PC-9 (cell line): ENCODE measurements at regions not wholly inside any gene's neighbourhood (a gene's known extent, or its start where the extent isn't known, plus 50 kb on each side); places are given as distances from the start of the nearest gene placed in this dataset.
A peak's percentile ranks its signal among the peaks of the same experiment; 100 is the strongest.

Experiments used
- BruUV-seq: library from RNA; stranded (reverse); fragments of 400-500 nt; replicated peaks from 2 replicates; lab custom pipeline; 2021; lab: Mats Ljungman, UMichigan
- CTCF ChIA-PET: fragments of 300-600 bp; sonication (Branson Sonifier 250); formaldehyde crosslinking; loops from one replicate; lab custom pipeline; 2022; ENCODE audit warnings: antibody characterized with exemption; lab: Charles Lee
- POLR2A ChIA-PET: fragments of 300-600 bp; sonication (Branson Sonifier 250); formaldehyde crosslinking; loops from one replicate; lab custom pipeline; 2022; ENCODE audit warnings: antibody characterized with exemption; ENCODE audit not compliant: unreplicated experiment; lab: Charles Lee
- DNase-seq, 2 experiments: peaks; one replicate each; pipeline versions ENCODE4 v3.0.0 to v3.0.0-alpha.2; 2015 to 2022; ENCODE audit warnings: mixed read lengths in 1 of 2
- H2AFZ ChIP-seq: fragments of 200-600 bp; sonication (generic); 2 replicates; pipeline ENCODE4 v1.8.1; 2017; ENCODE audit warnings: antibody characterized with exemption
- H3F3A ChIP-seq: fragments of 200-600 bp; sonication (generic); 2 replicates; pipeline ENCODE4 v1.8.1; 2017; ENCODE audit warnings: antibody characterized with exemption, mild to moderate bottlenecking, low read depth; ENCODE audit not compliant: insufficient read depth
- H3K27ac ChIP-seq: fragments of 200-600 bp; sonication (generic); 2 replicates; pipeline ENCODE4 v1.6.1; 2016; ENCODE audit warnings: mixed run types
- H3K27me3 ChIP-seq: fragments of 200-600 bp; sonication (generic); 2 replicates; pipeline ENCODE4 v1.6.1; 2016; ENCODE audit warnings: low read depth, mixed run types; ENCODE audit not compliant: insufficient read depth
- H3K36me3 ChIP-seq: fragments of 200-600 bp; sonication (generic); 2 replicates; pipeline ENCODE4 v1.6.1; 2016; ENCODE audit warnings: low read depth, mixed run types
- H3K4me1 ChIP-seq: fragments of 200-600 bp; sonication (generic); replicated peaks from 2 replicates; pipeline ENCODE4 v1.6.1; 2016; ENCODE audit warnings: mixed run types; ENCODE audit not compliant: insufficient read depth
- H3K4me2 ChIP-seq: fragments of 200-600 bp; sonication (generic); 2 replicates; pipeline ENCODE4 v1.6.1; 2017; ENCODE audit warnings: mixed run types
- H3K4me3 ChIP-seq: fragments of 200-600 bp; sonication (generic); 2 replicates; pipeline ENCODE4 v1.6.1; 2016; ENCODE audit warnings: mixed run types
- H3K79me2 ChIP-seq: fragments of 200-600 bp; sonication (generic); 2 replicates; pipeline ENCODE4 v1.6.1; 2017; ENCODE audit warnings: low read depth, mixed run types
- H3K9me2 ChIP-seq: fragments of 200-600 bp; sonication (generic); 2 replicates; pipeline ENCODE4 v1.8.1; 2017; ENCODE audit warnings: mild to moderate bottlenecking; ENCODE audit not compliant: insufficient read depth
- H3K9me3 ChIP-seq: fragments of 200-600 bp; sonication (generic); 2 replicates; pipeline ENCODE4 v1.8.1; 2016; ENCODE audit warnings: low read depth; ENCODE audit not compliant: insufficient read depth
- H4K20me1 ChIP-seq: fragments of 200-600 bp; sonication (generic); 2 replicates; pipeline ENCODE4 v1.8.1; 2017; ENCODE audit not compliant: insufficient read depth
- EZH2 ChIP-seq: fragments of 200-600 bp; sonication (generic); IDR thresholded peaks from 2 replicates; pipeline ENCODE4 v1.8.0; 2017; ENCODE audit warnings: antibody characterized with exemption, low read depth
- intact Hi-C: fragments of 100-400 bp; cut with micrococcal nuclease; formaldehyde crosslinking; loops from one replicate; pipeline ENCODE4 v1.10.0; 2022; ENCODE audit not compliant: unreplicated experiment
- TF ChIP-seq, protein P1 (sequence below): fragments of 200-600 bp; sonication (generic); conservative IDR thresholded peaks from 2 replicates; pipeline ENCODE4 v1.6.1; 2017; ENCODE audit warnings: mixed run types, antibody characterized with exemption, mild to moderate bottlenecking, moderate library complexity

DNA sequence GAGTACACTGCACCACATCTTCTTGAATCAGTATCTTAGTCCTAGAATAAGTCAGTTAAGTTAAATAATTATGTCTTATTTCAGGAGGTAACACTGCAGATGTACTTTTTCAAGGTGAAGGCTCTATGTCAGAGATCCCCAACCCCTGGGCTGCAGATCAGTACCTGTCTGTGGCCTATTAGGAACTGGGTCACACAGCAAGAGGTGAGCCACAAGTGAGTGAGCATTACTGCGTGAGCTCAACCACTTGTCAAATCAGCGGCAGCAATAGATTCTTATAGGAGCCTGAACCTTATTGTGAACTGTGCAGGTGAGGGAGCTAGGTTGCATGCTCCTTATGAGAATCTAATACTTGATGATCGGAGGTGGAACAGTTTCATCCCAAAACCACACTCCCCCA lies 851.9 kb upstream of the ALCAM start:
- no peak overlapping the region for H3K4me3 ChIP-seq
- ChIA-PET POLR2A (no interaction called here), CTCF (no interaction called here)
- intact Hi-C loops = no loop called here
- H3K27ac ChIP-seq = no peak overlapping the region
- H3K9me3 ChIP-seq = no peaks in the 10 kb centered on the region
- H3K36me3 ChIP-seq = no peaks in the 10 kb centered on the region
- TF ChIP-seq, protein P1, sequence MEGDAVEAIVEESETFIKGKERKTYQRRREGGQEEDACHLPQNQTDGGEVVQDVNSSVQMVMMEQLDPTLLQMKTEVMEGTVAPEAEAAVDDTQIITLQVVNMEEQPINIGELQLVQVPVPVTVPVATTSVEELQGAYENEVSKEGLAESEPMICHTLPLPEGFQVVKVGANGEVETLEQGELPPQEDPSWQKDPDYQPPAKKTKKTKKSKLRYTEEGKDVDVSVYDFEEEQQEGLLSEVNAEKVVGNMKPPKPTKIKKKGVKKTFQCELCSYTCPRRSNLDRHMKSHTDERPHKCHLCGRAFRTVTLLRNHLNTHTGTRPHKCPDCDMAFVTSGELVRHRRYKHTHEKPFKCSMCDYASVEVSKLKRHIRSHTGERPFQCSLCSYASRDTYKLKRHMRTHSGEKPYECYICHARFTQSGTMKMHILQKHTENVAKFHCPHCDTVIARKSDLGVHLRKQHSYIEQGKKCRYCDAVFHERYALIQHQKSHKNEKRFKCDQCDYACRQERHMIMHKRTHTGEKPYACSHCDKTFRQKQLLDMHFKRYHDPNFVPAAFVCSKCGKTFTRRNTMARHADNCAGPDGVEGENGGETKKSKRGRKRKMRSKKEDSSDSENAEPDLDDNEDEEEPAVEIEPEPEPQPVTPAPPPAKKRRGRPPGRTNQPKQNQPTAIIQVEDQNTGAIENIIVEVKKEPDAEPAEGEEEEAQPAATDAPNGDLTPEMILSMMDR = no peak
- no peak for TF ChIP-seq EZH2
- H3K27me3 ChIP-seq = no peaks in the 10 kb centered on the region
- H3K4me2 ChIP-seq = no peak overlapping the region
- no peaks in the 10 kb centered on the region for H3F3A ChIP-seq
- no peaks in the 10 kb centered on the region for H3K79me2 ChIP-seq
- no peaks in the 10 kb centered on the region for H3K4me1 ChIP-seq
- DNase-seq = no peak
- no peaks in the 10 kb centered on the region for H4K20me1 ChIP-seq
- H2AFZ ChIP-seq = no peak overlapping the region
- H3K9me2 ChIP-seq = no peaks in the 10 kb centered on the region
- no TSS peak for BruUV-seq

DNA sequence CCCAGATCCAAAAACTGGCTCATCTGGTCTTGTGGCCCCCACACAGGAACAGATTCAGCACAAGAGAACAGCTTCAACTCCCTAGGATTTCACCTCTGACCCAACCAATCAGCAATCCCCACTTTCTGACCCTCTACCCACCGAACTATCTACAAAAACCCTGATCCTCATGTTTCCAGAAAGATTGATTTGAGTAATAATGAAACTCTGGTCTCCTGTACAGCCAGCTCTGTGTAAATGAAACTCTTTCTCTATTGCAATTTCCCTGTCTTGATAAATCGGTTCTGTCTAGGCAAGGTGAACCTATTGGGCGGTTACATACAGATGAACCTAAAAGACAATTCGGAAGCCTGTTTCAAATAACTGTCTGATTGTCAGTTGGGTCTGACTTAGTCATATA lies 847.6 kb upstream of the ALCAM start:
- Histone ChIP-seq H3K9me3 (no peaks in the 10 kb centered on the region), H4K20me1 (no peaks in the 10 kb centered on the region), H3K4me2 (no peak overlapping the region), H3K9me2 (no peaks in the 10 kb centered on the region), H3K36me3 (no peaks in the 10 kb centered on the region), H3K27ac (no peak overlapping the region), H3F3A (no peaks in the 10 kb centered on the region), H3K4me3 (no peak overlapping the region), H3K27me3 (no peaks in the 10 kb centered on the region), H2AFZ (peak overlapping the region; percentile 66; the same call in 1 of the 2 replicates), H3K4me1 (no peaks in the 10 kb centered on the region), H3K79me2 (no peaks in the 10 kb centered on the region)
- intact Hi-C loops = no loop called here
- DNase-seq = no peak
- TF ChIP-seq, protein P1 = no peak
- TF ChIP-seq EZH2 = no peak
- POLR2A ChIA-PET = no interaction called here
- CTCF ChIA-PET = interaction anchor here (0.6 kb wide), 1 partner anchor 10 kb away, joined by 3 read pairs; no protein-coding TSS in a partner anchor
- no TSS peak for BruUV-seq

DNA sequence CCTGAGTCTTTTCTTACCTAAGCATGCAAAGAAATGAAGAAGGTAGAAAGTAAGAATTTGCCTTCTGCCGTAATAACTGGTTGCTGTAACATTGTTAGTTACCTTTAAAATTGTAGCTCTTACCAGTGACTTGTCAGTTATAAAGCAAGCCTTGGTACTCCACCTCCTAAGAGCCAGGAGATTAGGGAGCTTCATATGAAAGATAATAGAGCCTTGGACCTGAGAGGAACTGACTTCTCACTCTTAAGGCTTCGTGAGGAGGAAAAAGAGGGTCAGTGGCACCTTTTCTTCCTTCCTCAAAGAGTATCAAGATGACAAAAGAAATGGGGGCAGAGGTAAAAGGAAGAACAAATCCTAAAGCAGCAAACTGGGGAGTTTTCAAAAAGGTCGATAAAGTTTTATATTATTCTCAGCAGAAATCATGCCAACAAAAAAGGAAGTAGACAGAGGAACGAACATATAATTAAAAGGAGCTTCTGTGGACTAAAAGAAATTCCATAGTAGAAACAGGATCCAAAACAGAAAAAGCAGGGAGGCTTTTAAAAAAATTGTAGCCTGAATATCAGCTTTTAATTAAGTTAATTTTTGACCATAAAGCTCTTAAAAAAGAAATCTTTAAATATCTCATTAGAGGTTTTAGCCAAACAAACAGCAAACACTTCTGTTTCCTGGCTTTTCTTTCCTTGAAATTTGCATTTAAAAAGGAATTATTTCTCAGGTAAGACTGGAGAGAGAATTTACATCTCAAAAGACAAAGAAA lies 847.1 kb upstream of the ALCAM start:
- no peak overlapping the region for H3K4me3 ChIP-seq
- ChIA-PET POLR2A (interaction anchor here (0.5 to 0.6 kb wide), 2 partner anchors 15 to 1750 kb away, joined by 3 to 4 read pairs; no protein-coding TSS in a partner anchor), CTCF (interaction anchor here (0.6 kb wide), 1 partner anchor 10 kb away, joined by 3 read pairs; no protein-coding TSS in a partner anchor)
- no peaks in the 10 kb centered on the region for H3K4me1 ChIP-seq
- intact Hi-C loops = no loop called here
- BruUV-seq = no TSS peak
- H3K9me3 ChIP-seq = no peaks in the 10 kb centered on the region
- no peaks in the 10 kb centered on the region for H3K27me3 ChIP-seq
- DNase-seq = no peak
- H3K36me3 ChIP-seq = no peaks in the 10 kb centered on the region
- no peaks in the 10 kb centered on the region for H4K20me1 ChIP-seq
- H3K4me2 ChIP-seq = 0 out of 2 replicates have a peak overlapping the region, but pooled peaks have one; percentile 1
- H2AFZ ChIP-seq = peak overlapping the region; percentile 66
- H3K9me2 ChIP-seq = no peaks in the 10 kb centered on the region
- H3F3A ChIP-seq = no peaks in the 10 kb centered on the region
- no peak for TF ChIP-seq EZH2
- TF ChIP-seq, protein P1 = no peak
- H3K27ac ChIP-seq = no peak overlapping the region
- H3K79me2 ChIP-seq = no peaks in the 10 kb centered on the region
